ENCODE measurements at regions not wholly inside any gene's neighbourhood (a gene's known extent, or its start where the extent isn't known, plus 50 kb on each side); places are given as distances from the start of the nearest gene placed in this dataset.

DNA sequence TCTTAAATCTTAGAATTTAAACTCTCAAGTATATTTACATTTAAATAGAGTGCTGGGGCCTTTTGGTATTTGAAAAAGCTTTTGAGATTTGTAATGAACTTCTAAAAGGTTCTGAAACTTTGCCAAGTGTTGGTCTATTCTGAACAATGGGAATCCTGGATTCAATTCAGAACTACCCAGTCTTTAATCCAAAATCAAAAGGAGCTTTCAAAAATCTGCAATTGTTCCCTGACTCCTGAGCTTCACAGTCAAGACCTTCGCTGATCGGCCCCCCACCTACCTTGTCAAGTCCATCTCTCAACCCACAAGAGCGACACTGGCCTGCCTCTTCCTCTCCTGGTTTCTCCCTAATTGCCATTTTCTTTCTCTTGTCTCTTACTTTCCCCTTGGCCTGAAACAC, 666.1 kb upstream of the BOD1L1 start:
- TF ChIP-seq, protein P1, sequence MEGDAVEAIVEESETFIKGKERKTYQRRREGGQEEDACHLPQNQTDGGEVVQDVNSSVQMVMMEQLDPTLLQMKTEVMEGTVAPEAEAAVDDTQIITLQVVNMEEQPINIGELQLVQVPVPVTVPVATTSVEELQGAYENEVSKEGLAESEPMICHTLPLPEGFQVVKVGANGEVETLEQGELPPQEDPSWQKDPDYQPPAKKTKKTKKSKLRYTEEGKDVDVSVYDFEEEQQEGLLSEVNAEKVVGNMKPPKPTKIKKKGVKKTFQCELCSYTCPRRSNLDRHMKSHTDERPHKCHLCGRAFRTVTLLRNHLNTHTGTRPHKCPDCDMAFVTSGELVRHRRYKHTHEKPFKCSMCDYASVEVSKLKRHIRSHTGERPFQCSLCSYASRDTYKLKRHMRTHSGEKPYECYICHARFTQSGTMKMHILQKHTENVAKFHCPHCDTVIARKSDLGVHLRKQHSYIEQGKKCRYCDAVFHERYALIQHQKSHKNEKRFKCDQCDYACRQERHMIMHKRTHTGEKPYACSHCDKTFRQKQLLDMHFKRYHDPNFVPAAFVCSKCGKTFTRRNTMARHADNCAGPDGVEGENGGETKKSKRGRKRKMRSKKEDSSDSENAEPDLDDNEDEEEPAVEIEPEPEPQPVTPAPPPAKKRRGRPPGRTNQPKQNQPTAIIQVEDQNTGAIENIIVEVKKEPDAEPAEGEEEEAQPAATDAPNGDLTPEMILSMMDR (IDR thresholded peaks at IDR 0.05; ENCODE audit: partially characterized antibody, unreplicated experiment), result no peak
- Mint-ChIP-seq H3K36me3 (ENCODE audit: unreplicated experiment) (no peaks in the 10 kb centered on the region), H3K27ac (ENCODE audit: unreplicated experiment) (no peak overlapping the region), H3K27me3 (ENCODE audit: unreplicated experiment) (no peaks in the 10 kb centered on the region), H3K9me3 (ENCODE audit: unreplicated experiment) (peaks cover 2% of the 10 kb centered on the region), H3K4me3 (ENCODE audit: unreplicated experiment) (no peak overlapping the region), H3K4me1 (ENCODE audit: low read depth, unreplicated experiment) (no peaks in the 10 kb centered on the region)
- no peak for DNase-seq

DNA sequence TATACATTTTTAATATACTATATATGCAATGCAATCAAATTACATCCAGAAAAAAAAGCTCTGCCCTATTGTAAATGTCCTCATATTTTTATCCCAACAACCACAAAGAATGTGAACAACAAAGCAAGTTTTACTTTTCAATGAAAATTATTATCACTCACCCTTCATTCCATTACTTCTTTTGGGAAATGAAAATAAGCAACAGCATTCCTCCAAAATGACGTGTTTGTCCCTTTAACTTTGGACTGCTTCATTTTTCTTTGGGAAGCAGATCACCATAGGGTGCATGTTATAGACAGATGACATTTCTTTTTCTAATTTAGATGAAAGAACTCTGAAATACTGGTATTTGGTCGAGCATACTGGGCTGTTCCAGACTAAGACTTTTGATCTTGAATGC, 667.1 kb upstream of the BOD1L1 start:
- TF ChIP-seq, protein P1 (IDR thresholded peaks at IDR 0.05; ENCODE audit: partially characterized antibody, unreplicated experiment), result no peak
- H3K9me3 Mint-ChIP-seq (ENCODE audit: unreplicated experiment), result peaks cover 2% of the 10 kb centered on the region
- no peak for DNase-seq
- H3K27ac Mint-ChIP-seq (ENCODE audit: unreplicated experiment), result no peak overlapping the region
- H3K27me3 Mint-ChIP-seq (ENCODE audit: unreplicated experiment), result no peaks in the 10 kb centered on the region
- H3K36me3 Mint-ChIP-seq (ENCODE audit: unreplicated experiment), result no peaks in the 10 kb centered on the region
- H3K4me3 Mint-ChIP-seq (ENCODE audit: unreplicated experiment), result no peak overlapping the region
- H3K4me1 Mint-ChIP-seq (ENCODE audit: low read depth, unreplicated experiment), result no peaks in the 10 kb centered on the region

DNA sequence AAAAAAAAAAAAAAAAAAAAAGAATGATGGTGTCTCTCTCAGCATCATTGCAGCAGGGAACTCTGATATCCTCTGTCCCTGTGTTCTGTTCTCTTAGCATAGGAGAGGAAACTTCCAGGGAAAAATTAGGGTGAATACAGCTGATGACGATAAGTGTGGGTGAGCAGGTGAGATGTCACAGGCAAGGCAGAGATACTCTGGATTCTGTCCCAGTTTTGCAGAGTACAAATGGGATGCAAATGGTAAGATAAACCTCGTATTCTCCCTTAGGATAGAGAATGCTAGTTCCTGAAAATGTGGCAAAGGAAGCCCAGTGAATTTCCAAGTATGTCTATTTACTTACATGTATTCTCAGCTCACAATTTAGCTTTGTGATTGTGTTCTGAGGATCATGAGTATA, 671.6 kb upstream of the BOD1L1 start:
- TF ChIP-seq, protein P1 (IDR thresholded peaks at IDR 0.05; ENCODE audit: partially characterized antibody, unreplicated experiment), result no peak
- no peak overlapping the region for H3K4me3 Mint-ChIP-seq (ENCODE audit: unreplicated experiment)
- H3K27ac Mint-ChIP-seq (ENCODE audit: unreplicated experiment), result no peak overlapping the region
- peaks cover 2% of the 10 kb centered on the region for H3K9me3 Mint-ChIP-seq (ENCODE audit: unreplicated experiment)
- DNase-seq, result no peak
- no peaks in the 10 kb centered on the region for H3K27me3 Mint-ChIP-seq (ENCODE audit: unreplicated experiment)
- no peaks in the 10 kb centered on the region for H3K4me1 Mint-ChIP-seq (ENCODE audit: low read depth, unreplicated experiment)
- H3K36me3 Mint-ChIP-seq (ENCODE audit: unreplicated experiment), result no peaks in the 10 kb centered on the region

DNA sequence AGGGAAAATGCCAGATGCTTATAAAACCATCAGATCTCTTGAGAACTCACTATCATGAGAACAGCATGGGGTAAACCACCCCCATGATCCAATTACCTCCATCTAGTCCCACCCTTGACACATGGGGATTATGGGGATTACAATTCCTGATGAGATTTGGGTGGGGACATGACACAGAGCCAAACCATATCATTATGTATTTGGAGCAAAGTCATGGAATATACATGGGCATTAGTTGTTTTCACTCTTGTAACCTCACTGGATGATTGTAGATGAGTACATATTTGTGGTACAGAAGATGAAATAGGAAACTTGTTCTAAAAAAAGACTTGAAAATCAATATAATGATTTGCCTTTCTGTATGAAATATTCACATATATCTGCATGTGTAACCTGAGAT, 674.5 kb upstream of the BOD1L1 start:
- H3K27ac Mint-ChIP-seq (ENCODE audit: unreplicated experiment), result no peak overlapping the region

DNA sequence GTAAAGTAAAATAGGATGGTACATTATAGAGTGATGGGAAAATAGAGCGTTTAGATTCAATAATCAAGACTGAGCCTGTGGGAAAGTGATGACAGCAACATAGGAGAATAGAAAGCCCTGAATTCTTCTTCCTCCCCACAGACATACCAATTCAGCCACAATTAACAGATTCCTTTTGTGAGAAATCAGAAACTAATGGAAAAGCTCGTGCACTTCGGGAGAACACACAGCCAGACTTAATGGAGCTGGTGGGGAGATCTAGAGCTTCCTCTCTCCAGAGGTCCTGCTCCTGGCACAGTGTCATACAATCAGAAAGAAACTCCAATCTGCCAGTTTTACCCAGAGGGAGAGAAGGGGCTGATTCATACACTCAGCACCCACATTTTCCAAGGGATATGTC, 676.3 kb upstream of the BOD1L1 start:
- Mint-ChIP-seq H3K27me3 (ENCODE audit: unreplicated experiment) (no peaks in the 10 kb centered on the region), H3K9me3 (ENCODE audit: unreplicated experiment) (peaks cover 1% of the 10 kb centered on the region), H3K4me1 (ENCODE audit: low read depth, unreplicated experiment) (no peaks in the 10 kb centered on the region), H3K4me3 (ENCODE audit: unreplicated experiment) (no peak overlapping the region), H3K36me3 (ENCODE audit: unreplicated experiment) (no peaks in the 10 kb centered on the region), H3K27ac (ENCODE audit: unreplicated experiment) (no peak overlapping the region)
- TF ChIP-seq, protein P1 (IDR thresholded peaks at IDR 0.05; ENCODE audit: partially characterized antibody, unreplicated experiment), result no peak
- no peak for DNase-seq

More for the DNA sequence above, 674.5 kb upstream of the BOD1L1 start:
- H3K4me1 Mint-ChIP-seq (ENCODE audit: low read depth, unreplicated experiment), result no peaks in the 10 kb centered on the region
- TF ChIP-seq, protein P1 (IDR thresholded peaks at IDR 0.05; ENCODE audit: partially characterized antibody, unreplicated experiment), result no peak
- no peak for DNase-seq
- peaks cover 2% of the 10 kb centered on the region for H3K9me3 Mint-ChIP-seq (ENCODE audit: unreplicated experiment)
- H3K4me3 Mint-ChIP-seq (ENCODE audit: unreplicated experiment), result no peak overlapping the region
- H3K36me3 Mint-ChIP-seq (ENCODE audit: unreplicated experiment), result no peaks in the 10 kb centered on the region
- H3K27me3 Mint-ChIP-seq (ENCODE audit: unreplicated experiment), result no peaks in the 10 kb centered on the region

All from glutamatergic neuron (in vitro differentiated cells).